SK-N-SH (cell line): ENCODE measurements at regions not wholly inside any gene's neighbourhood (a gene's known extent, or its start where the extent isn't known, plus 50 kb on each side); places are given as distances from the start of the nearest gene placed in this dataset.

ENCODE experiments used
- CTCF ChIA-PET: fragments of 300-600, 350-600 bp; formaldehyde crosslinking; extraction: SDS; loops from one replicate; lab custom pipeline; 2021; lab: Yijun Ruan, JAX
- POLR2A ChIA-PET: fragments of 350-600 bp; sonication (Branson Sonifier 250); formaldehyde crosslinking; extraction: SDS; loops from one replicate; lab custom pipeline; 2020; ENCODE audit warnings: antibody characterized with exemption, inconsistent platforms; lab: Yijun Ruan, JAX
- DNase-seq: peaks from one replicate; pipeline ENCODE4 v3.0.0; 2012
- H2AFZ ChIP-seq: fragments of 200-600 bp; sonication (generic); 2 replicates; pipeline ENCODE4 v1.8.1; 2016; ENCODE audit warnings: antibody characterized with exemption, mild to moderate bottlenecking, low read depth
- H3F3A ChIP-seq: fragments of 200-600 bp; sonication (generic); replicated peaks from 2 replicates; pipeline ENCODE3; 2016; ENCODE audit warnings: antibody characterized with exemption, mild to moderate bottlenecking; ENCODE audit not compliant: insufficient read depth
- H3K27ac ChIP-seq, 2 experiments: fragments of 200-500 bp in 1 of 2; fragments of 200-600 bp in 1 of 2; sonication (Bioruptor generic) in 1 of 2; sonication (generic), shearing (Covaris generic) in 1 of 2; 2 replicates each; pipeline versions ENCODE4 v1.5.1 to v1.6.1; 2014 to 2016; ENCODE audit warnings: low read depth in 2 of 2, inconsistent platforms in 1 of 2, low read length in 1 of 2, mild to moderate bottlenecking in 1 of 2, mixed read lengths in 1 of 2
- H3K27me3 ChIP-seq: fragments of 200-600 bp; sonication (generic), shearing (Covaris generic); 2 replicates; pipeline ENCODE4 v1.6.1; 2016; ENCODE audit warnings: mixed run types; ENCODE audit not compliant: insufficient read depth
- H3K36me3 ChIP-seq, 2 experiments: fragments of 200-500 bp in 1 of 2; fragments of 200-600 bp in 1 of 2; sonication (Bioruptor generic) in 1 of 2; sonication (generic) in 1 of 2; replicated peaks in 1 of 2; 2 replicates each; pipeline versions ENCODE3 to v1.5.1; 2014 to 2016; ENCODE audit warnings: low read length in 1 of 2, mild to moderate bottlenecking in 1 of 2; ENCODE audit not compliant: insufficient read depth in 2 of 2, control insufficient read depth in 1 of 2
- H3K4me1 ChIP-seq, 2 experiments: fragments of 200-500 bp in 1 of 2; fragments of 200-600 bp in 1 of 2; sonication (Bioruptor generic) in 1 of 2; sonication (generic), shearing (Covaris generic) in 1 of 2; 2 replicates each; pipeline versions ENCODE4 v1.5.1 to v1.6.1; 2014 to 2016; ENCODE audit warnings: low read depth in 1 of 2, low read length in 1 of 2, mixed run types in 1 of 2; ENCODE audit not compliant: insufficient read depth in 2 of 2, control insufficient read depth in 1 of 2
- H3K4me2 ChIP-seq: fragments of 200-600 bp; sonication (generic), shearing (Covaris generic); 2 replicates; pipeline ENCODE4 v1.6.1; 2017; ENCODE audit warnings: mixed run types
- H3K4me3 ChIP-seq, 2 experiments: fragments of 200-500 bp in 1 of 2; fragments of 200-600 bp in 1 of 2; sonication (Bioruptor generic) in 1 of 2; sonication (generic), shearing (Covaris generic) in 1 of 2; 2 replicates each; pipeline versions ENCODE4 v1.5.1 to v1.8.1; 2014 to 2016; ENCODE audit warnings: low read depth in 2 of 2, inconsistent platforms in 1 of 2, low read length in 1 of 2, mild to moderate bottlenecking in 1 of 2, mixed read lengths in 1 of 2, moderate library complexity in 1 of 2
- H3K79me2 ChIP-seq: fragments of 200-600 bp; sonication (generic); 2 replicates; pipeline ENCODE4 v1.8.1; 2017; ENCODE audit warnings: mild to moderate bottlenecking; ENCODE audit not compliant: insufficient read depth
- H3K9ac ChIP-seq: fragments of 200-600 bp; sonication (generic); 2 replicates; pipeline ENCODE4 v1.6.1; 2017; ENCODE audit warnings: mixed run types
- H3K9me2 ChIP-seq: fragments of 200-600 bp; sonication (generic); 2 replicates; pipeline ENCODE4 v1.6.1; 2017; ENCODE audit warnings: mixed run types
- H3K9me3 ChIP-seq: fragments of 200-600 bp; sonication (generic); 2 replicates; pipeline ENCODE4 v1.6.1; 2017; ENCODE audit warnings: mixed run types, mild to moderate bottlenecking, moderate library complexity
- H4K20me1 ChIP-seq: fragments of 200-600 bp; sonication (generic); 2 replicates; pipeline ENCODE4 v1.6.1; 2017; ENCODE audit warnings: mild to moderate bottlenecking, mixed run types; ENCODE audit not compliant: insufficient read depth
- CHD2 ChIP-seq: fragments of 150-350 bp; IDR thresholded peaks from 2 replicates; pipeline ENCODE4 v1.6.1; 2018; ENCODE audit warnings: low read length; ENCODE audit not compliant: partially characterized antibody
- CTCF ChIP-seq: fragments of 200-600 bp; sonication (generic); IDR thresholded peaks from 2 replicates; pipeline ENCODE4 v1.6.1; 2017; ENCODE audit warnings: antibody characterized with exemption, mild to moderate bottlenecking, moderate library complexity
- ELF1 ChIP-seq: IDR thresholded peaks from 2 replicates; pipeline ENCODE4 v1.4.0; 2012
- EP300 ChIP-seq, 2 experiments: IDR thresholded peaks; 2 replicates each; pipeline versions ENCODE4 v1.4.0 to v1.6.1; 2012; ENCODE audit warnings: borderline replicate concordance in 1 of 2, low read depth in 1 of 2, low read length in 1 of 2
- FOSL2 ChIP-seq: IDR thresholded peaks from 2 replicates; pipeline ENCODE4 v1.4.0; 2012; ENCODE audit warnings: low read depth, mild to moderate bottlenecking, moderate library complexity, borderline replicate concordance
- FOXM1 ChIP-seq: IDR thresholded peaks from 2 replicates; pipeline ENCODE4 v1.4.0; 2012; ENCODE audit warnings: low read depth, mild to moderate bottlenecking
- IRF3 ChIP-seq: fragments of 150-350 bp; IDR thresholded peaks from 2 replicates; pipeline ENCODE4 v1.6.1; 2016; ENCODE audit warnings: mild to moderate bottlenecking, low read depth, low read length
- MEF2A ChIP-seq: IDR thresholded peaks from 2 replicates; pipeline ENCODE4 v1.4.0; 2012; ENCODE audit warnings: low read depth, borderline replicate concordance
- PBX3 ChIP-seq: IDR thresholded peaks from 2 replicates; pipeline ENCODE4; 2012
- POLR2AphosphoS5 ChIP-seq: IDR thresholded peaks from 2 replicates; pipeline ENCODE4 v1.6.1; 2012; ENCODE audit warnings: low read depth, low read length
- RAD21 ChIP-seq: IDR thresholded peaks from 2 replicates; pipeline ENCODE4 v1.6.1; 2012; ENCODE audit warnings: mild to moderate bottlenecking, low read length
- RCOR1 ChIP-seq: fragments of 150-350 bp; IDR thresholded peaks from 2 replicates; pipeline ENCODE4 v1.6.1; 2017; ENCODE audit warnings: antibody characterized with exemption, low read length
- RFX5 ChIP-seq: IDR thresholded peaks from 2 replicates; pipeline ENCODE4 v1.6.1; 2012; ENCODE audit warnings: mild to moderate bottlenecking, improper control_type of control experiment, low read length
- SMC3 ChIP-seq: IDR thresholded peaks from 2 replicates; pipeline ENCODE4 v1.6.1; 2012; ENCODE audit warnings: low read depth, low read length, improper control_type of control experiment
- YY1 ChIP-seq: IDR thresholded peaks from 2 replicates; pipeline ENCODE4 v1.4.0; 2012; ENCODE audit warnings: low read depth, mild to moderate bottlenecking
- WGBS: methylation state at CpG from one replicate; pipeline ENCODE4 v1.1.6; 2017; ENCODE audit warnings: low lambda C conversion rate; 5-methylcytosine and 5-hydroxymethylcytosine counted together

GRCh38 chr12:87783467-87783866 is 245.7 kb downstream of the C12orf50 start:
- Histone ChIP-seq H3K9me3 (no peaks in the 10 kb centered on the region), H2AFZ (no peak overlapping the region), H3K4me2 (no peak overlapping the region), H3K79me2 (no peaks in the 10 kb centered on the region), H3K27ac (no peak overlapping the region), H3K9ac (no peak overlapping the region), H3K9me2 (no peaks in the 10 kb centered on the region), H3K27me3 (no peaks in the 10 kb centered on the region), H4K20me1 (no peaks in the 10 kb centered on the region), H3K4me3 (no peak overlapping the region), H3F3A (no peaks in the 10 kb centered on the region), H3K4me1 (no peaks in the 10 kb centered on the region; a peak in 1 of 4 replicates), H3K36me3 (no peaks in the 10 kb centered on the region)
- POLR2A ChIA-PET, result no interaction called here
- WGBS, result 89% methylated on average over 8 of the region's 8 CpGs
- CTCF ChIA-PET, result interaction anchor here (0.9 kb wide), 1 partner anchor 12 kb away, joined by 3 read pairs; no protein-coding TSS in a partner anchor
- DNase-seq, result no peak
- TF ChIP-seq IRF3 (no peak), YY1 (no peak), RCOR1 (no peak), SMC3 (no peak), RAD21 (no peak), ELF1 (no peak), POLR2AphosphoS5 (no peak), FOXM1 (no peak)

GRCh38 chr12:87782838-87783237 is 246.4 kb downstream of the C12orf50 start:
- ChIA-PET POLR2A (no interaction called here), CTCF (no interaction called here)
- Histone ChIP-seq H3K9me3 (no peaks in the 10 kb centered on the region), H3K9ac (no peak overlapping the region), H3K4me3 (no peak overlapping the region), H3K27me3 (no peaks in the 10 kb centered on the region), H3K9me2 (no peaks in the 10 kb centered on the region), H3K4me2 (no peak overlapping the region), H3K36me3 (no peaks in the 10 kb centered on the region), H3K4me1 (no peaks in the 10 kb centered on the region; a peak in 1 of 4 replicates), H4K20me1 (no peaks in the 10 kb centered on the region), H3K27ac (no peak overlapping the region), H3K79me2 (no peaks in the 10 kb centered on the region), H2AFZ (no peak overlapping the region), H3F3A (no peaks in the 10 kb centered on the region)
- TF ChIP-seq PBX3 (no peak), ELF1 (no peak), CTCF (no peak), FOSL2 (no peak), EP300 (IDR thresholded peaks at IDR 0.05; ENCODE audit: borderline replicate concordance in 1 of 2, low read depth in 1 of 2, low read length in 1 of 2) (no peak), MEF2A (no peak), CHD2 (no peak), RFX5 (no peak)
- no peak for DNase-seq
- WGBS, result 94% methylated on average over 3 of the region's 3 CpGs
